T-helper 17 cell (primary cell): ENCODE measurements at regions not wholly inside any gene's neighbourhood (a gene's known extent, or its start where the extent isn't known, plus 50 kb on each side); places are given as distances from the start of the nearest gene placed in this dataset.

Experiments
- ATAC-seq: fragments of 150-1000 bp; cut with Tn5 transposase; 2 replicates; pipeline ENCODE4 v1.10.0; 2021; ENCODE audit warnings: mild to moderate bottlenecking, moderate library complexity
- DNase-seq, 3 donors: peaks; one replicate each; pipeline versions ENCODE4 v3.0.0 to v3.0.0-alpha.2; 2020 to 2021
- H3K9me3 ChIP-seq: one replicate; pipeline ENCODE4 v1.7.0; 2013; ENCODE audit warnings: low read length, mild to moderate bottlenecking; ENCODE audit not compliant: control insufficient read depth, poor library complexity, severe bottlenecking
- H3K27ac Mint-ChIP-seq: one replicate; pipeline ENCODE4 v1.8.0; 2022; ENCODE audit warnings: mild to moderate bottlenecking, moderate library complexity, mixed read lengths
- H3K27me3 Mint-ChIP-seq: one replicate; pipeline ENCODE4 v1.8.0; 2022; ENCODE audit warnings: mixed read lengths
- H3K36me3 Mint-ChIP-seq: one replicate; pipeline ENCODE4 v1.8.0; 2022; ENCODE audit warnings: low read depth, mixed read lengths
- H3K4me1 Mint-ChIP-seq: one replicate; pipeline ENCODE4 v1.8.0; 2022; ENCODE audit warnings: mild to moderate bottlenecking, mixed read lengths
- H3K4me3 Mint-ChIP-seq: one replicate; pipeline ENCODE4 v1.8.0; 2022; ENCODE audit warnings: mild to moderate bottlenecking, moderate library complexity, mixed read lengths

GRCh38 chr22:48689206-48689605 is 1138.5 kb downstream of the BRD1 start:
- ATAC-seq (no peak), DNase-seq (no peak)
- Mint-ChIP-seq H3K27me3 (peaks cover 5% of the 10 kb centered on the region), H3K4me3 (no peak overlapping the region), H3K4me1 (no peaks in the 10 kb centered on the region), H3K36me3 (no peaks in the 10 kb centered on the region), H3K27ac (no peak overlapping the region)
- H3K9me3 ChIP-seq: no peaks in the 10 kb centered on the region

- no peaks in the 10 kb centered on the region for H3K4me1 Mint-ChIP-seq
These were observed 1139.3 kb downstream of the BRD1 start for GRCh38 chr22:48688366-48688765.

GRCh38 chr22:48687606-48688005 is 1140.1 kb downstream of the BRD1 start:
- Mint-ChIP-seq H3K4me3 (no peak overlapping the region), H3K4me1 (no peaks in the 10 kb centered on the region), H3K27ac (no peak overlapping the region), H3K36me3 (no peaks in the 10 kb centered on the region), H3K27me3 (peaks cover 5% of the 10 kb centered on the region)
- H3K9me3 ChIP-seq: no peaks in the 10 kb centered on the region
- ATAC-seq: no peak
- no peak for DNase-seq

More at GRCh38 chr22:48688366-48688765, 1139.3 kb downstream of the BRD1 start:
- ATAC-seq (no peak), DNase-seq (no peak)
- H3K36me3 Mint-ChIP-seq: no peaks in the 10 kb centered on the region
- H3K4me3 Mint-ChIP-seq: no peak overlapping the region
- no peaks in the 10 kb centered on the region for H3K9me3 ChIP-seq
- H3K27me3 Mint-ChIP-seq: peaks cover 5% of the 10 kb centered on the region
- no peak overlapping the region for H3K27ac Mint-ChIP-seq

- Mint-ChIP-seq H3K27me3 (peaks cover 5% of the 10 kb centered on the region), H3K4me3 (no peak overlapping the region), H3K27ac (no peak overlapping the region), H3K4me1 (no peaks in the 10 kb centered on the region), H3K36me3 (no peaks in the 10 kb centered on the region)
- DNase-seq (no peak), ATAC-seq (no peak)
- H3K9me3 ChIP-seq: no peaks in the 10 kb centered on the region
These were observed 1140.9 kb downstream of the BRD1 start for GRCh38 chr22:48686694-48687302.

GRCh38 chr22:48685767-48686166 is 1141.9 kb downstream of the BRD1 start:
- Mint-ChIP-seq H3K4me1 (no peaks in the 10 kb centered on the region), H3K27me3 (peaks cover 3% of the 10 kb centered on the region), H3K27ac (no peak overlapping the region), H3K4me3 (no peak overlapping the region), H3K36me3 (no peaks in the 10 kb centered on the region)
- no peaks in the 10 kb centered on the region for H3K9me3 ChIP-seq
- ATAC-seq: no peak
- no peak for DNase-seq

- H3K36me3 Mint-ChIP-seq: no peaks in the 10 kb centered on the region
- DNase-seq (no peak), ATAC-seq (no peak)
- no peak overlapping the region for H3K4me3 Mint-ChIP-seq
- no peak overlapping the region for H3K27ac Mint-ChIP-seq
- no peaks in the 10 kb centered on the region for H3K27me3 Mint-ChIP-seq
- H3K9me3 ChIP-seq: no peaks in the 10 kb centered on the region
- no peaks in the 10 kb centered on the region for H3K4me1 Mint-ChIP-seq
These were observed 1144.0 kb downstream of the BRD1 start for GRCh38 chr22:48683640-48684039.

- no peaks in the 10 kb centered on the region for H3K9me3 ChIP-seq
- H3K4me3 Mint-ChIP-seq: no peak overlapping the region
- no peaks in the 10 kb centered on the region for H3K4me1 Mint-ChIP-seq
- ATAC-seq: no peak
- H3K27ac Mint-ChIP-seq: no peak overlapping the region
- no peak for DNase-seq
- no peaks in the 10 kb centered on the region for H3K36me3 Mint-ChIP-seq
- no peaks in the 10 kb centered on the region for H3K27me3 Mint-ChIP-seq
These were observed 1145.2 kb downstream of the BRD1 start for GRCh38 chr22:48682504-48682903.

- no peaks in the 10 kb centered on the region for H3K9me3 ChIP-seq
- H3K4me3 Mint-ChIP-seq: no peak overlapping the region
- no peak overlapping the region for H3K27ac Mint-ChIP-seq
- no peaks in the 10 kb centered on the region for H3K4me1 Mint-ChIP-seq
- H3K36me3 Mint-ChIP-seq: no peaks in the 10 kb centered on the region
- DNase-seq (no peak), ATAC-seq (no peak)
- no peaks in the 10 kb centered on the region for H3K27me3 Mint-ChIP-seq
These were observed 1147.1 kb downstream of the BRD1 start for GRCh38 chr22:48680601-48681000.

GRCh38 chr22:48679656-48680555 is 1147.8 kb downstream of the BRD1 start:
- Mint-ChIP-seq H3K4me1 (no peaks in the 10 kb centered on the region), H3K27me3 (no peaks in the 10 kb centered on the region), H3K27ac (no peak overlapping the region), H3K4me3 (no peak overlapping the region), H3K36me3 (no peaks in the 10 kb centered on the region)
- ATAC-seq (no peak), DNase-seq (no peak)
- H3K9me3 ChIP-seq: no peaks in the 10 kb centered on the region

GRCh38 chr22:48678171-48679135 is 1149.2 kb downstream of the BRD1 start:
- H3K9me3 ChIP-seq: no peaks in the 10 kb centered on the region
- H3K27ac Mint-ChIP-seq: no peak overlapping the region
- ATAC-seq (no peak), DNase-seq (no peak)
- no peak overlapping the region for H3K4me3 Mint-ChIP-seq
- H3K4me1 Mint-ChIP-seq: no peaks in the 10 kb centered on the region
- no peaks in the 10 kb centered on the region for H3K36me3 Mint-ChIP-seq
- H3K27me3 Mint-ChIP-seq: no peaks in the 10 kb centered on the region

GRCh38 chr22:48677621-48678020 is 1150.1 kb downstream of the BRD1 start:
- no peaks in the 10 kb centered on the region for H3K9me3 ChIP-seq

GRCh38 chr22:48677168-48677520 is 1150.5 kb downstream of the BRD1 start:
- Mint-ChIP-seq H3K36me3 (no peaks in the 10 kb centered on the region), H3K4me1 (no peaks in the 10 kb centered on the region), H3K27ac (no peak overlapping the region), H3K4me3 (no peak overlapping the region), H3K27me3 (no peaks in the 10 kb centered on the region)
- no peak for DNase-seq
- H3K9me3 ChIP-seq: no peaks in the 10 kb centered on the region
- ATAC-seq: no peak

More at GRCh38 chr22:48677621-48678020, 1150.1 kb downstream of the BRD1 start:
- no peak for ATAC-seq
- H3K27ac Mint-ChIP-seq: no peak overlapping the region
- no peaks in the 10 kb centered on the region for H3K36me3 Mint-ChIP-seq
- no peaks in the 10 kb centered on the region for H3K4me1 Mint-ChIP-seq
- H3K4me3 Mint-ChIP-seq: no peak overlapping the region
- no peak for DNase-seq
- H3K27me3 Mint-ChIP-seq: no peaks in the 10 kb centered on the region
